HepG2 (cell line): ENCODE measurements at regions not wholly inside any gene's neighbourhood (a gene's known extent, or its start where the extent isn't known, plus 50 kb on each side); places are given as distances from the start of the nearest gene placed in this dataset.
A peak's percentile ranks its signal among the peaks of the same experiment; 100 is the strongest.

Experiments
- AHDC1 ChIP-seq: sonication (generic); formaldehyde crosslinking; IDR thresholded peaks from 2 replicates; pipeline ENCODE4 v1.5.1; 2020; ENCODE audit warnings: mild to moderate bottlenecking, missing genetic modification reagents, borderline replicate concordance
- ARID2 ChIP-seq: sonication (generic); formaldehyde crosslinking; IDR thresholded peaks from 2 replicates; pipeline ENCODE4 v1.8.1; 2022; ENCODE audit warnings: mild to moderate bottlenecking, missing genetic modification reagents, borderline replicate concordance
- FOSL1 ChIP-seq: sonication (generic); formaldehyde crosslinking; IDR thresholded peaks from 2 replicates; pipeline ENCODE4 v1.9.0; 2021; ENCODE audit warnings: missing genetic modification reagents, borderline replicate concordance
- GABPB1 ChIP-seq: IDR thresholded peaks from 2 replicates; pipeline ENCODE4 v1.6.1; 2016; ENCODE audit warnings: mild to moderate bottlenecking, missing genetic modification reagents, moderate library complexity, missing compliant biosample characterization
- KDM4B ChIP-seq: sonication (generic); formaldehyde crosslinking; IDR thresholded peaks from 2 replicates; pipeline ENCODE4 v1.4.0; 2020; ENCODE audit warnings: missing genetic modification reagents
- MTERF4 ChIP-seq: sonication (generic); formaldehyde crosslinking; IDR thresholded peaks from 2 replicates; pipeline ENCODE4 v1.8.0; 2023; ENCODE audit warnings: mild to moderate bottlenecking, missing genetic modification reagents
- NFE2L1 ChIP-seq: sonication (generic); formaldehyde crosslinking; IDR thresholded peaks from 2 replicates; pipeline ENCODE4 v1.4.0; 2020; ENCODE audit warnings: missing genetic modification reagents, mild to moderate bottlenecking, borderline replicate concordance
- REST ChIP-seq, 2 experiments: IDR thresholded peaks; 2 replicates each; pipeline ENCODE4 v1.6.1; 2011 to 2012; ENCODE audit warnings: low read length in 2 of 2, borderline replicate concordance in 1 of 2, low read depth in 1 of 2, mild to moderate bottlenecking in 1 of 2, moderate library complexity in 1 of 2
- ZFYVE20 ChIP-seq: sonication (generic); formaldehyde crosslinking; IDR thresholded peaks from 2 replicates; pipeline ENCODE4 v1.8.0; 2023; ENCODE audit warnings: low read depth, mild to moderate bottlenecking, moderate library complexity, missing genetic modification reagents, borderline replicate concordance
- ZNF292 ChIP-seq: sonication (generic); formaldehyde crosslinking; IDR thresholded peaks from 2 replicates; pipeline ENCODE4 v1.8.1; 2022; ENCODE audit warnings: mild to moderate bottlenecking, low read depth, missing genetic modification reagents, borderline replicate concordance
- ZNF333 ChIP-seq: sonication (generic); formaldehyde crosslinking; IDR thresholded peaks from 2 replicates; pipeline ENCODE4 v1.4.0; 2020; ENCODE audit warnings: mild to moderate bottlenecking, missing genetic modification reagents, borderline replicate concordance
- ZNF335 ChIP-seq: sonication (generic); formaldehyde crosslinking; IDR thresholded peaks from 2 replicates; pipeline ENCODE4 v1.4.0; 2020; ENCODE audit warnings: missing genetic modification reagents
- ZNF724P ChIP-seq: sonication (generic); formaldehyde crosslinking; IDR thresholded peaks from 2 replicates; pipeline ENCODE4 v1.8.0; 2022; ENCODE audit warnings: missing genetic modification reagents, borderline replicate concordance
- ZNF749 ChIP-seq: sonication (generic); formaldehyde crosslinking; IDR thresholded peaks from 2 replicates; pipeline ENCODE4 v1.8.0; 2022; ENCODE audit warnings: mild to moderate bottlenecking, missing genetic modification reagents, moderate library complexity, borderline replicate concordance
- ZNF879 ChIP-seq: sonication (generic); formaldehyde crosslinking; IDR thresholded peaks from 2 replicates; pipeline ENCODE4 v1.8.1; 2023; ENCODE audit warnings: missing genetic modification reagents

- TF ChIP-seq REST (IDR thresholded peaks at IDR 0.05; ENCODE audit: borderline replicate concordance in 1 of 2, low read depth in 1 of 2, low read length in 2 of 2) (0 out of 4 replicates have a peak, but pooled peaks of 1 of the 2 experiments have one; percentile 30), AHDC1 (CRISPR knock-in tag) (peak; percentile 38; the same call in 1 of the 2 replicates), ARID2 (CRISPR knock-in tag) (no peak), ZFYVE20 (CRISPR knock-in tag) (no peak), ZNF724P (CRISPR knock-in tag) (no peak), ZNF335 (CRISPR knock-in tag) (no peak), ZNF333 (CRISPR knock-in tag) (no peak), ZNF879 (no peak), FOSL1 (CRISPR knock-in tag) (no peak), MTERF4 (CRISPR knock-in tag) (0 out of 2 replicates have a peak, but pooled peaks have one; percentile 4), GABPB1 (no peak), NFE2L1 (CRISPR knock-in tag) (no peak), KDM4B (no peak), ZNF292 (CRISPR knock-in tag) (peak; percentile 98; the same call in 1 of the 2 replicates), ZNF749 (no peak)
These were observed 109.9 kb upstream of the ID2 start (continued) for GRCh38 chr2:8571792-8572499.
